WTC11 (cell line): ENCODE measurements at regions not wholly inside any gene's neighbourhood (a gene's known extent, or its start where the extent isn't known, plus 50 kb on each side); places are given as distances from the start of the nearest gene placed in this dataset.

Experiments
- ATAC-seq: fragments of 200-7000 bp; cut with Tn5 transposase; 2 replicates; pipeline ENCODE4 v1.10.0; 2021; ENCODE audit warnings: mild to moderate bottlenecking, moderate library complexity
- CTCF ChIA-PET: fragments of 300-600 bp; sonication (Branson Sonifier 250); formaldehyde crosslinking; loops from one replicate; lab custom pipeline; 2021; ENCODE audit warnings: antibody characterized with exemption; lab: Charles Lee
- POLR2A ChIA-PET: fragments of 350-600 bp; sonication (Branson Sonifier 250); formaldehyde crosslinking; loops from one replicate; lab custom pipeline; 2021; ENCODE audit warnings: antibody characterized with exemption; lab: Charles Lee
- DNase-seq: peaks from one replicate; pipeline ENCODE4 v3.0.0; 2021; ENCODE audit warnings: low spot score
- H3K27ac Mint-ChIP-seq: 2 replicates; pipeline ENCODE4 v1.8.0; 2021; ENCODE audit warnings: mixed read lengths
- H3K27me3 Mint-ChIP-seq: 2 replicates; pipeline ENCODE4 v1.8.0; 2021; ENCODE audit warnings: low read depth, mild to moderate bottlenecking, moderate library complexity, mixed read lengths
- H3K36me3 Mint-ChIP-seq: 2 replicates; pipeline ENCODE4 v1.8.0; 2021; ENCODE audit warnings: mixed read lengths
- H3K4me1 Mint-ChIP-seq: 2 replicates; pipeline ENCODE4 v1.8.0; 2022; ENCODE audit warnings: mixed read lengths
- H3K4me3 Mint-ChIP-seq: 2 replicates; pipeline ENCODE4 v1.8.0; 2021; ENCODE audit warnings: mild to moderate bottlenecking, moderate library complexity, mixed read lengths
- H3K9me3 Mint-ChIP-seq: 2 replicates; pipeline ENCODE4 v1.8.0; 2021; ENCODE audit warnings: mixed read lengths
- AFF4 ChIP-seq: sonication (generic); formaldehyde crosslinking; IDR thresholded peaks from 2 replicates; pipeline ENCODE4 v1.8.1; 2023; ENCODE audit warnings: mild to moderate bottlenecking, missing genetic modification reagents, borderline replicate concordance
- AR ChIP-seq: fragments of 250-450 bp; sonication (Bioruptor Pico); IDR thresholded peaks from 2 replicates; pipeline ENCODE4 v1.9.0; 2021; ENCODE audit warnings: mild to moderate bottlenecking
- EMX1 ChIP-seq: fragments of 250-450 bp; sonication (Bioruptor Pico); IDR thresholded peaks from 2 replicates; pipeline ENCODE4 v1.8.0; 2021; ENCODE audit warnings: mild to moderate bottlenecking
- GRHL2 ChIP-seq: fragments of 250-450 bp; sonication (Bioruptor Pico); IDR thresholded peaks from 2 replicates; pipeline ENCODE4 v1.8.0; 2022; ENCODE audit warnings: mild to moderate bottlenecking, moderate library complexity; ENCODE audit not compliant: insufficient replicate concordance, severe bottlenecking
- IRF2 ChIP-seq: sonication (generic); formaldehyde crosslinking; IDR thresholded peaks from 2 replicates; pipeline ENCODE4 v1.8.0; 2022; ENCODE audit warnings: low read depth, missing genetic modification reagents, borderline replicate concordance
- NR3C1 ChIP-seq: sonication (generic); formaldehyde crosslinking; conservative IDR thresholded peaks from 2 replicates; pipeline ENCODE4 v1.8.1; 2023; ENCODE audit warnings: low read depth, mild to moderate bottlenecking, missing genetic modification reagents
- PREB ChIP-seq: sonication (generic); formaldehyde crosslinking; IDR thresholded peaks from 2 replicates; pipeline ENCODE4 v1.8.1; 2022; ENCODE audit warnings: mild to moderate bottlenecking, missing genetic modification reagents, moderate library complexity, borderline replicate concordance
- PRRX2 ChIP-seq: fragments of 250-450 bp; sonication (Bioruptor Pico); IDR thresholded peaks from 2 replicates; pipeline ENCODE4 v1.8.0; 2021; ENCODE audit warnings: mild to moderate bottlenecking
- RELA ChIP-seq: sonication (generic); formaldehyde crosslinking; IDR thresholded peaks from 2 replicates; pipeline ENCODE4 v1.8.1; 2022; ENCODE audit warnings: missing genetic modification reagents, mild to moderate bottlenecking, borderline replicate concordance
- RORB ChIP-seq: fragments of 250-450 bp; sonication (Bioruptor Pico); IDR thresholded peaks from 2 replicates; pipeline ENCODE4 v1.9.0; 2021; ENCODE audit warnings: mild to moderate bottlenecking
- ZBTB43 ChIP-seq: sonication (generic); formaldehyde crosslinking; IDR thresholded peaks from 2 replicates; pipeline ENCODE4 v1.8.1; 2023; ENCODE audit warnings: mild to moderate bottlenecking, missing genetic modification reagents
- ZNF281 ChIP-seq: sonication (generic); formaldehyde crosslinking; IDR thresholded peaks from 2 replicates; pipeline ENCODE4 v1.8.0; 2023; ENCODE audit warnings: mild to moderate bottlenecking, missing genetic modification reagents
- ZNF423 ChIP-seq: fragments of 250-450 bp; sonication (Bioruptor Pico); IDR thresholded peaks from 2 replicates; pipeline ENCODE4 v2.1.2; 2022; ENCODE audit warnings: mild to moderate bottlenecking, moderate library complexity
- ZSCAN18 ChIP-seq: fragments of 250-450 bp; sonication (Bioruptor Pico); IDR thresholded peaks from 2 replicates; pipeline ENCODE4 v2.1.2; 2022; ENCODE audit warnings: mild to moderate bottlenecking, moderate library complexity

- no peak for DNase-seq
- Mint-ChIP-seq H3K4me1 (peaks cover 44% of the 10 kb centered on the region), H3K4me3 (no peak overlapping the region), H3K27me3 (no peaks in the 10 kb centered on the region), H3K36me3 (no peaks in the 10 kb centered on the region), H3K9me3 (no peaks in the 10 kb centered on the region; the same call in 1 of the 2 replicates), H3K27ac (0 out of 2 replicates have a peak overlapping the region, but pooled peaks have one; percentile 22)
- ChIA-PET CTCF (no interaction called here), POLR2A (no interaction called here)
- TF ChIP-seq IRF2 (CRISPR knock-in tag), result no peak
- no peak for TF ChIP-seq RELA (CRISPR knock-in tag)
- no peak for TF ChIP-seq EMX1 (CRISPR knock-in tag)
- no peak for TF ChIP-seq PRRX2 (CRISPR knock-in tag)
- TF ChIP-seq PREB (CRISPR knock-in tag), result no peak
- no peak for TF ChIP-seq ZNF281 (CRISPR knock-in tag)
- TF ChIP-seq GRHL2, result no peak
- no peak for TF ChIP-seq AR (CRISPR knock-in tag)
- no peak for ATAC-seq
These were observed 193.0 kb upstream of the ZNF217 start for GRCh38 chr20:53786445-53787267.

- Mint-ChIP-seq H3K9me3 (no peaks in the 10 kb centered on the region; the same call in 1 of the 2 replicates), H3K27me3 (no peaks in the 10 kb centered on the region), H3K36me3 (no peaks in the 10 kb centered on the region), H3K4me1 (peaks cover 42% of the 10 kb centered on the region), H3K27ac (0 out of 2 replicates have a peak overlapping the region, but pooled peaks have one; percentile 22), H3K4me3 (no peak overlapping the region)
- no peak for ATAC-seq
- DNase-seq, result no peak
- POLR2A ChIA-PET, result no interaction called here
- CTCF ChIA-PET, result no interaction called here
- TF ChIP-seq RORB (no peak), ZSCAN18 (CRISPR knock-in tag) (no peak), AR (CRISPR knock-in tag) (no peak), AFF4 (CRISPR knock-in tag) (no peak), ZNF423 (no peak), NR3C1 (no peak), ZBTB43 (no peak)
These were observed 192.4 kb upstream of the ZNF217 start for GRCh38 chr20:53786071-53786444.
